ENCODE measurements at regions not wholly inside any gene's neighbourhood (a gene's known extent, or its start where the extent isn't known, plus 50 kb on each side); places are given as distances from the start of the nearest gene placed in this dataset.
"Not testable (repeated sequence)": the region's sequence is repeated elsewhere in the genome, so short reads cannot be mapped to it uniquely, and the experiment has no call there.

- intact Hi-C loops (cut with DNase I), result no loop called here
- no peak for DNase-seq
Observed at GRCh38 chr7:94706996-94707740, 51.2 kb upstream of the SGCE start.

GRCh38 chr7:94710256-94710655, 54.3 kb upstream of the SGCE start:
- intact Hi-C loops (cut with DNase I), result no loop called here
- DNase-seq, result no peak

GRCh38 chr7:94722360-94722759, 66.4 kb upstream of the SGCE start:
- DNase-seq; intact Hi-C loops (cut with DNase I): not testable (repeated sequence)

GRCh38 chr7:94728893-94729292, 73.0 kb upstream of the SGCE start:
- intact Hi-C loops (cut with DNase I); DNase-seq: not testable (repeated sequence)

- intact Hi-C loops (cut with DNase I), result no loop called here
- no peak for DNase-seq
Observed at GRCh38 chr7:94738071-94738470, 82.1 kb upstream of the SGCE start.

GRCh38 chr7:94739180-94739579, 83.2 kb upstream of the SGCE start:
- intact Hi-C loops (cut with DNase I), result no loop called here
- DNase-seq, result no peak

GRCh38 chr7:94740509-94740908, 84.6 kb upstream of the SGCE start:
- intact Hi-C loops (cut with DNase I), result no loop called here

GRCh38 chr7:94741179-94741578, 85.2 kb upstream of the SGCE start:
- intact Hi-C loops (cut with DNase I), result no loop called here
- DNase-seq, result no peak

More at GRCh38 chr7:94740509-94740908, 84.6 kb upstream of the SGCE start:
- no peak for DNase-seq

GRCh38 chr7:94748376-94748775, 92.4 kb upstream of the SGCE start:
- DNase-seq, result no peak
- intact Hi-C loops (cut with DNase I), result no loop called here

- DNase-seq, result no peak
- intact Hi-C loops (cut with DNase I), result no loop called here
Observed at GRCh38 chr7:94760446-94761100, 104.6 kb upstream of the SGCE start.

- no peak for DNase-seq
- intact Hi-C loops (cut with DNase I), result no loop called here
Observed at GRCh38 chr7:94761451-94761850, 105.5 kb upstream of the SGCE start.

GRCh38 chr7:94763268-94763667, 107.3 kb upstream of the SGCE start:
- DNase-seq, result no peak
- intact Hi-C loops (cut with DNase I), result no loop called here

GRCh38 chr7:94769724-94770123, 113.8 kb upstream of the SGCE start:
- intact Hi-C loops (cut with DNase I), result no loop called here
- DNase-seq, result no peak

GRCh38 chr7:94778711-94779459, 123.0 kb upstream of the SGCE start:
- DNase-seq, result no peak
- intact Hi-C loops (cut with DNase I), result no loop called here

- DNase-seq, result no peak
- intact Hi-C loops (cut with DNase I), result loop anchor here (5.0 kb wide), 1 partner anchor 48 kb away; no protein-coding TSS in a partner anchor
Observed at GRCh38 chr7:94779861-94780260, 123.9 kb upstream of the SGCE start.

- intact Hi-C loops (cut with DNase I), result loop anchor here (5.0 kb wide), 1 partner anchor 49 kb away; no protein-coding TSS in a partner anchor
- no peak for DNase-seq
Observed at GRCh38 chr7:94781236-94781635, 125.3 kb upstream of the SGCE start.

GRCh38 chr7:94782777-94783176, 124.6 kb upstream of the PPP1R9A start:
- DNase-seq, result peak in 2 of 10 donors; percentile 50 to 63
- intact Hi-C loops (cut with DNase I), result loop anchor here (5.0 kb wide), 1 partner anchor 50 kb away; no protein-coding TSS in a partner anchor

- no peak for DNase-seq
- intact Hi-C loops (cut with DNase I), result no loop called here
Observed at GRCh38 chr7:94787285-94787684, 120.1 kb upstream of the PPP1R9A start.

- DNase-seq, result not testable (repeated sequence)
Observed at GRCh38 chr7:94788378-94788777, 119.0 kb upstream of the PPP1R9A start.

GRCh38 chr7:94792241-94792640, 115.2 kb upstream of the PPP1R9A start:
- intact Hi-C loops (cut with DNase I), result no loop called here
- no peak for DNase-seq

More at GRCh38 chr7:94788378-94788777, 119.0 kb upstream of the PPP1R9A start:
- intact Hi-C loops (cut with DNase I), result not testable (repeated sequence)

GRCh38 chr7:94797404-94797803, 110.0 kb upstream of the PPP1R9A start:
- intact Hi-C loops (cut with DNase I); DNase-seq: not testable (repeated sequence)
